HG03521 (cell line): ENCODE measurements at regions not wholly inside any gene's neighbourhood (a gene's known extent, or its start where the extent isn't known, plus 50 kb on each side); places are given as distances from the start of the nearest gene placed in this dataset.

Source experiments
- ATAC-seq: cut with Tn5 transposase; IDR thresholded peaks from one replicate; pipeline ENCODE4 v1.9.1; 2021; ENCODE audit warnings: mild to moderate bottlenecking, moderate library complexity; ENCODE audit not compliant: unreplicated experiment

- ATAC-seq, result no peak
Measured at GRCh38 chr9:120137186-120137840, 442.7 kb downstream of the CDK5RAP2 start.

GRCh38 chr9:120136696-120137095 is 443.3 kb downstream of the CDK5RAP2 start:
- no peak for ATAC-seq

DNA sequence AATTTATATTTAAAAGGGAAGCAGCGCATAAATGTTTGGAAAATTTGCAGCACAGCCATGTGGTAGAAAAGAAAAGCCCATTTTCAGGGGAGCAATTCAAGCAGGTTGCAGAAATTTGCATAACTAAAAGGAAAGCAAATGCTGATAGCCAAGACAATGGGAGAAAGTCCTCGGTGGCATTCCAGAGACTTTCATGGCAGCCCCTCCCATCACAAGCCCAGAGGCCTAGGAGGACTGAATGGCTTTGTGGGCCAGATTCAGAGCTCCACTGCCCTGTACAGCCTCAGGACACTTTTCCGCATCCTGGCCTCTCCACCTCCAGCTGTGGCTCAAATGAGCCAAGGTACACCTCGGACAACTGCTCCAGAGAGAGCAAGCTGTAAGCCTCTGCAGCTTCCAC is 462.9 kb downstream of the CDK5RAP2 start:
- no peak for ATAC-seq

- no peak for ATAC-seq
Measured at GRCh38 chr9:120110520-120110919, 469.4 kb downstream of the CDK5RAP2 start.

- no peak for ATAC-seq
Measured at GRCh38 chr9:120109242-120109641, 470.7 kb downstream of the CDK5RAP2 start.

- ATAC-seq, result no peak
Measured at GRCh38 chr9:120107138-120107537, 472.8 kb downstream of the CDK5RAP2 start.

DNA sequence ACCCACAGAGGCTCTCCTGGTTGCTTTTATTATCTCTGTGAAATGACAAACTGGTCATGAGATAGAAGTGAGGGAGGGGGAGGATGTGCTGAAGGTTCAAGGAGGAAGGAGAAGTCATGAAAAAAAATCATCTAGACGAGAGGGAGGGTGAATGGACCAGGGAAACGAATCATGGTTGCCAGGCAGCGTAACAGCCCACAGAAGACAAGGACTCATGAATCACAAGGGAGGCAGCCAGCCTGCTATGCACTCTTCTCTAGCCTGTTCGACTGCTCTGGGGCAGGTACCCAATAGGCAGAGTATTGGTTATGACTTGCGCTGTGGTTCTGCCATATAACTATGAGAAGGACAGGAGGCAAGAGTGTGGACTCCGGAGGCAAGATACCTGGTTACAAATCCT is 475.2 kb downstream of the CDK5RAP2 start:
- no peak for ATAC-seq

GRCh38 chr9:120100595-120100994 is 479.4 kb downstream of the CDK5RAP2 start:
- no peak for ATAC-seq

DNA sequence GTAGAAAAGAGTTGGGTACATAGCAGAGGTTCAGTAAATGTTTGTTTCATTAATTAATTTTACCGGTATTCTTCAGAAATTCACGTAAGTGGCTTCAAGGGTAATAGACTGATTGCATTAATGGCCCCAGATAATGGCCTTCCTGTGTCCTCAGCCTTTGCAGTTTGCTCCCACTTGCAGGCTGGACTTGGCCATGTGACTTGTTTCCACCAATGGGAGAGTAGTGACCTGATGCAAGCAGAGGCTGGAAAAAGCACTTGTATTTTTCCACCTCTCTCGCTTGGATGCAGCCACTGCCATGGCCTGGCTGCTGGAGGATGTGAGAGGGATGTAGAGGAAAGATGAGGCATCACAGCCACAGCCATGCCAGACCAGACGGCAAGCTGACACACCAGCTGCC is 480.9 kb downstream of the CDK5RAP2 start:
- ATAC-seq, result no peak

- ATAC-seq, result no peak
Measured at GRCh38 chr9:120098584-120098983, 481.4 kb downstream of the CDK5RAP2 start.

GRCh38 chr9:120091206-120091605 is 488.8 kb downstream of the CDK5RAP2 start:
- ATAC-seq, result no peak

- ATAC-seq, result no peak
Measured at GRCh38 chr9:120080849-120081248, 499.1 kb downstream of the CDK5RAP2 start.

DNA sequence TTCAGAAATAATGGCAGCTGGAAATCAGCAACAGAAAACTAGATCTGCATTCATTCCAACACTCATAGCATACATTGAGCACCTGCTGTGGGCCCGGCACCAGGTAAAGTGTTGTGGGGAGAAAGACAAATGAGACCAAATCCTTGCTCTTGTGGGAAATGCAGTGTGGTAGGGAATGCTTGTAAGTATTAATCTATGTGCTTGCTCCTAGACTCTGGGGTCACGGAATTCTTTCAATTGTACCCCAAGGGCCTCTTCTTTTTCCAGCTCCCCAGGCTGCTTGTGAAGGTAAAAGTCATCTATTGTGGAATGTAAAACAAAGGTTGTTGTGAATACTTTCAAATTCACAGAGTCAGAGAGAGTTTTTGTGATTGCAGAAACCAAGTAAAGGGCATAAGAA is 501.9 kb downstream of the CDK5RAP2 start:
- ATAC-seq, result no peak

GRCh38 chr9:120071760-120072159 is 508.2 kb downstream of the CDK5RAP2 start:
- ATAC-seq, result no peak

DNA sequence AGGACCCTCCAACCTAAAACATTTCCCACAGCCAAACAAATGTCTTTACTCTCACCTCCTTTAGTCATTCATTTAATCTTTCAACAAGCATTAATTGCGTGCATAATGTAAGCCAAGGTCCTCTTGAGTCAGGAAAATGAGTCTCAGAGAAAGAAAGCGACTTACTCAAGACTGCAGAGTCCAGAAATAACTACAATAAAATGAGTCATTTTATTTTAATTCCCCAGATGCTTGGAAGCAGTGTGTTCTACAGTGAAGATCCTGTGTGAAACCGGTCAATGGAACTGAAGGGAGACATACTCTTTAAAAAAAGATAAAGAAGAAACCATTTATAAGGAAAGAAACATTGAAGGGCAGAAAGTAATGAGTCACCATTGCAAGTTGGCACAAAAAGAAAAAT is 513.7 kb downstream of the CDK5RAP2 start:
- no peak for ATAC-seq

GRCh38 chr9:120065151-120065550 is 514.8 kb downstream of the CDK5RAP2 start:
- no peak for ATAC-seq

GRCh38 chr9:120045011-120045410 is 535.0 kb downstream of the CDK5RAP2 start:
- ATAC-seq, result no peak

DNA sequence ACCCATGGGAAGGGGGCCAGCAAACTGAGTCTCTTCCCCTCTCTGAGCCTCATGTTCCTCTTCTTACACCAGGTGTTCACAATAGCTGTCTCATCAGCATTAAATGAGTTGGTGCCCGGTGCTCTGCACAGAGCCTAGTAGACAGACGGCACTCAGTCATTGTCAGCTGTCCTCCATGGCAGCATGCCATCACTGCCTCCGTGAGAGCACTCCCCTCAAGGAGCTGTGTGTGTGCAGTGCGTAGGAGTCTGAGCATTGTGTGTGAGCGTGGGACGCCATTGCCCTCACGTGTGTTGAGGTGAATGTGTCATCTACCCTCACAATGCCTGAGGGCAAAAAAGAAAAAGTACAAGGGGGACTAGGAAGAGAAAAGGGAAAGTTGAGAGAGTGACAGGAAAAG is 536.5 kb downstream of the CDK5RAP2 start:
- ATAC-seq, result no peak

GRCh38 chr9:120040896-120041295 is 539.1 kb downstream of the CDK5RAP2 start:
- no peak for ATAC-seq

DNA sequence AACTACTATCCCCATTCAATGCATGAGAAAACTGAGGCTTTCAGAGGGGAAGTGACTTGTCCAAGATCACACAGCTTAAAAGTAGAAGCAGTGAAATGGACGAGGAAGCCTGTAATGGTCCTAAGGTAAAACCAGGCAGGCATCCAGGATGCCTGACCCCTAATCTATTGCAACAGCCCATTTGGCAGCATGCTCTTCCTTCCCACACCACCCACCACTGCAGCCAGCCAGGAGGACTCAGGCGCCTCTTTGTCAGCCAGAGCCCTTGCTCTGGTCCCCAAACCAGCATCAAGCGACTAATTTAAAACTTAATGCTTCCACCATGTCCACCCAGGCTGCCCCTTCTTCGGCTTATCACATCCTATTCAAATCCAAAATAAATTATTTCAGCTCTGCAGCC is 541.6 kb downstream of the CDK5RAP2 start:
- ATAC-seq, result no peak

- ATAC-seq, result no peak
Measured at GRCh38 chr9:120032639-120033038, 547.3 kb downstream of the CDK5RAP2 start.

DNA sequence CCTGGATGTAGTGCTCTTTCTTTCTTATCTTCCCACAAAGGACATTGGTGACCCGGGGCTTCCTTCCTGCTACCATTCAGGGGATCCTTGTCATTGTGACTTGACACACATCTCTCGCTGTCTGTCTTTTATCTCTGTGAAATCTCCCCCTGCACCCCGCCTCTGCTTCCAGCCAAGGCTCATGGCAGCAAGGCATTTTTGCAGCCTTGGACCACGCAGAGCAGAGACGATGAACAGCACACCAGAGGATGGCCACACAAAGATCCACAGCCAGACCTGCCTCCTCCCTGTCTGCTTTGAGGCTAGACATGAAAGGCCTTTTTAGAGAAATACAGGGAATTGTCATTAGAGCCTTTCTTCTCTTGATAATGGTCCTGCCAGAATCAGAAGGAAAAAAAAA is 549.1 kb downstream of the CDK5RAP2 start:
- no peak for ATAC-seq

- ATAC-seq, result no peak
Measured at GRCh38 chr9:120018550-120018949, 561.4 kb downstream of the CDK5RAP2 start.
